ENCODE measurements at regions not wholly inside any gene's neighbourhood (a gene's known extent, or its start where the extent isn't known, plus 50 kb on each side); places are given as distances from the start of the nearest gene placed in this dataset.

GRCh38 chr2:120977582-120978358, 242.1 kb downstream of the GLI2 start:
- TF ChIP-seq POLR2A (IDR thresholded peaks at IDR 0.05) (no peak), CTCF (IDR thresholded peaks at IDR 0.05) (no peak)
